Mammary epithelial cell (primary cell): ENCODE measurements at regions not wholly inside any gene's neighbourhood (a gene's known extent, or its start where the extent isn't known, plus 50 kb on each side); places are given as distances from the start of the nearest gene placed in this dataset.

Experiments used
- EZH2 ChIP-seq: IDR thresholded peaks from 2 replicates; pipeline ENCODE4 v1.6.1; 2012; ENCODE audit warnings: low read length, inconsistent platforms, borderline replicate concordance
- TF ChIP-seq, protein P1 (sequence below), 2 donors: IDR thresholded peaks in 1 of 2; conservative IDR thresholded peaks in 1 of 2; 2 replicates each; pipeline ENCODE4 v1.5.1; 2011 to 2012; ENCODE audit warnings: inconsistent platforms in 2 of 2, low read length in 2 of 2, mild to moderate bottlenecking in 2 of 2, control low read depth in 1 of 2, low read depth in 1 of 2; ENCODE audit not compliant: insufficient read depth in 1 of 2; ENCODE audit errors: extremely low read depth in 1 of 2

DNA sequence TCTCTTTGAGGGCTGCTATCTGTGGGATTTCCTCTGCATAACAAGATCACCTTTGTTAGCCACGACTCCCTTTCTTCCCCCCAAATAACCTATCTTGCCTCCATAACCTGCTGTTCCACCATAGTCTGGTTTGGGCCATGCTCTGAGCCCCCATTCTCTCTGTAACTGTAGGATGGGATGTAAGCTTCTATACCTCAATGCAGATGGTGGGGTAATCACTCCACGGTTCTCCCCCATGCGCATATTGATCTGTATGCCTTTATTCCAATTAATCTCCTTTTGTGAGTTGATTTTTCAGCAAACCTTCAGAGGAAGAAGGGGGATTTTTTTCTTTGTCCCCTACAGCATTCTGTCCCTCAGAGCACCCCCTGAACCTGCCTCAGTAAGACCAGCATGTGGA lies 170.1 kb upstream of the IRF2BP2 start:
- TF ChIP-seq, protein P1, sequence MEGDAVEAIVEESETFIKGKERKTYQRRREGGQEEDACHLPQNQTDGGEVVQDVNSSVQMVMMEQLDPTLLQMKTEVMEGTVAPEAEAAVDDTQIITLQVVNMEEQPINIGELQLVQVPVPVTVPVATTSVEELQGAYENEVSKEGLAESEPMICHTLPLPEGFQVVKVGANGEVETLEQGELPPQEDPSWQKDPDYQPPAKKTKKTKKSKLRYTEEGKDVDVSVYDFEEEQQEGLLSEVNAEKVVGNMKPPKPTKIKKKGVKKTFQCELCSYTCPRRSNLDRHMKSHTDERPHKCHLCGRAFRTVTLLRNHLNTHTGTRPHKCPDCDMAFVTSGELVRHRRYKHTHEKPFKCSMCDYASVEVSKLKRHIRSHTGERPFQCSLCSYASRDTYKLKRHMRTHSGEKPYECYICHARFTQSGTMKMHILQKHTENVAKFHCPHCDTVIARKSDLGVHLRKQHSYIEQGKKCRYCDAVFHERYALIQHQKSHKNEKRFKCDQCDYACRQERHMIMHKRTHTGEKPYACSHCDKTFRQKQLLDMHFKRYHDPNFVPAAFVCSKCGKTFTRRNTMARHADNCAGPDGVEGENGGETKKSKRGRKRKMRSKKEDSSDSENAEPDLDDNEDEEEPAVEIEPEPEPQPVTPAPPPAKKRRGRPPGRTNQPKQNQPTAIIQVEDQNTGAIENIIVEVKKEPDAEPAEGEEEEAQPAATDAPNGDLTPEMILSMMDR (conservative IDR thresholded peaks at IDR 0.05 in 1 of 2, IDR thresholded peaks at IDR 0.05 in 1 of 2; ENCODE audit: extremely low read depth in 1 of 2, insufficient read depth in 1 of 2, low read depth in 1 of 2, low read length in 2 of 2) = no peak
- TF ChIP-seq EZH2 = no peak
